NB4 (cell line): ENCODE measurements at regions not wholly inside any gene's neighbourhood (a gene's known extent, or its start where the extent isn't known, plus 50 kb on each side); places are given as distances from the start of the nearest gene placed in this dataset.

Experiments used
- POLR2A ChIP-seq: IDR thresholded peaks from 2 replicates; pipeline ENCODE4 v1.6.1; 2011; ENCODE audit warnings: mild to moderate bottlenecking; ENCODE audit not compliant: insufficient read length; ENCODE audit errors: extremely low read depth
- TF ChIP-seq, protein P1 (sequence below): IDR thresholded peaks from one replicate; pipeline ENCODE4 v1.5.1; 2012; ENCODE audit warnings: low read depth, low read length

DNA sequence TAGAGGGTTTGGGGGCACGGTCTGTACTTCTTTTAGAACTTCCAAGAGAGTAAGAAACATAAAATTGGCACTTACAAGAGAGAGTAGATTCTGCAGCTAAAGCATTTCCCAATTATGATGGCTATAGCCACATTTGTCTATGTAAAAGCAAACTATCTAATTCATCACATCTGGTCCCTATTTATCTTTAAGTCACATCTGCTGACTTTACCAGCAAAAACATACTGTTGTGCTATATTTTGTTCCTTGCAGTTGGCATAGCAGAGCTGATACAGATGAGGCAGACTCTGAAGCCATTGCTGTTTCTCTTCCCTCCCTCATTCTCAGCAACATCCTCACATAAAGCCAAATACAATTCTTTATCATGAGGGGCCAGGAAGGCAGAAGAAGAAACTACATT, 1533.5 kb upstream of the RAG2 start:
- TF ChIP-seq, protein P1, sequence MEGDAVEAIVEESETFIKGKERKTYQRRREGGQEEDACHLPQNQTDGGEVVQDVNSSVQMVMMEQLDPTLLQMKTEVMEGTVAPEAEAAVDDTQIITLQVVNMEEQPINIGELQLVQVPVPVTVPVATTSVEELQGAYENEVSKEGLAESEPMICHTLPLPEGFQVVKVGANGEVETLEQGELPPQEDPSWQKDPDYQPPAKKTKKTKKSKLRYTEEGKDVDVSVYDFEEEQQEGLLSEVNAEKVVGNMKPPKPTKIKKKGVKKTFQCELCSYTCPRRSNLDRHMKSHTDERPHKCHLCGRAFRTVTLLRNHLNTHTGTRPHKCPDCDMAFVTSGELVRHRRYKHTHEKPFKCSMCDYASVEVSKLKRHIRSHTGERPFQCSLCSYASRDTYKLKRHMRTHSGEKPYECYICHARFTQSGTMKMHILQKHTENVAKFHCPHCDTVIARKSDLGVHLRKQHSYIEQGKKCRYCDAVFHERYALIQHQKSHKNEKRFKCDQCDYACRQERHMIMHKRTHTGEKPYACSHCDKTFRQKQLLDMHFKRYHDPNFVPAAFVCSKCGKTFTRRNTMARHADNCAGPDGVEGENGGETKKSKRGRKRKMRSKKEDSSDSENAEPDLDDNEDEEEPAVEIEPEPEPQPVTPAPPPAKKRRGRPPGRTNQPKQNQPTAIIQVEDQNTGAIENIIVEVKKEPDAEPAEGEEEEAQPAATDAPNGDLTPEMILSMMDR, result no peak
- no peak for TF ChIP-seq POLR2A
